ENCODE measurements at regions not wholly inside any gene's neighbourhood (a gene's known extent, or its start where the extent isn't known, plus 50 kb on each side); places are given as distances from the start of the nearest gene placed in this dataset.
"Not testable (repeated sequence)": the region's sequence is repeated elsewhere in the genome, so short reads cannot be mapped to it uniquely, and the experiment has no call there.

DNA sequence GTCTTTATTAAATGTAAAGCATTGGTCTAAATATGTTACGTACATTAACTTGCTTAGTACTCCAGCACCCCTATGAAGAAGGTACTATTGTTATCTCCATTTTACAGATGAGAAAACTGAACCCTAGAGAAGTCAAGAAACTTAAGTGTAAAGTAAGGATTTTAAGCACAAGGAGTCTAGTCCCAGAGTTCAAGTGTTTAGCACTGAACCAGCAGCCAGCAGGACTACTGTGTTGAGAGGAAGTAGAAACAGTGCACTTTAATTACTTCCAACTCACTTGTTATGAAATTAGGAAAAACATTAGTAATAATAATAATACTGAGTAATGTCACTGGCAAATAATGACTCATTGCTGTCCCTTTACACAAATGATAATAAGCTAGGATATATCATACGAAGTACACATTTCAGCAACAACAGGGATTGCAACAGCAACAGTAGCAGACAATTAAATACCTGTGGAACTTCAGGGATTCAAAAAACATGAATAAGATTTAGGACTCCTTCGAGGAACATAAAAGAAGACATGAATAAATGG is 548.1 kb upstream of the HS3ST1 start:
- no peak overlapping the region for H3K4me3 ChIP-seq (replicated peaks in 1 of 2; ENCODE audit: low read depth in 2 of 2, low read length in 2 of 2)
- DNase-seq (ENCODE audit: low read depth in 2 of 2), result peak in 1 of 2 donors; percentile 2
- TF ChIP-seq, protein P1, sequence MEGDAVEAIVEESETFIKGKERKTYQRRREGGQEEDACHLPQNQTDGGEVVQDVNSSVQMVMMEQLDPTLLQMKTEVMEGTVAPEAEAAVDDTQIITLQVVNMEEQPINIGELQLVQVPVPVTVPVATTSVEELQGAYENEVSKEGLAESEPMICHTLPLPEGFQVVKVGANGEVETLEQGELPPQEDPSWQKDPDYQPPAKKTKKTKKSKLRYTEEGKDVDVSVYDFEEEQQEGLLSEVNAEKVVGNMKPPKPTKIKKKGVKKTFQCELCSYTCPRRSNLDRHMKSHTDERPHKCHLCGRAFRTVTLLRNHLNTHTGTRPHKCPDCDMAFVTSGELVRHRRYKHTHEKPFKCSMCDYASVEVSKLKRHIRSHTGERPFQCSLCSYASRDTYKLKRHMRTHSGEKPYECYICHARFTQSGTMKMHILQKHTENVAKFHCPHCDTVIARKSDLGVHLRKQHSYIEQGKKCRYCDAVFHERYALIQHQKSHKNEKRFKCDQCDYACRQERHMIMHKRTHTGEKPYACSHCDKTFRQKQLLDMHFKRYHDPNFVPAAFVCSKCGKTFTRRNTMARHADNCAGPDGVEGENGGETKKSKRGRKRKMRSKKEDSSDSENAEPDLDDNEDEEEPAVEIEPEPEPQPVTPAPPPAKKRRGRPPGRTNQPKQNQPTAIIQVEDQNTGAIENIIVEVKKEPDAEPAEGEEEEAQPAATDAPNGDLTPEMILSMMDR (IDR thresholded peaks at IDR 0.05; ENCODE audit: low read depth, low read length), result no peak

DNA sequence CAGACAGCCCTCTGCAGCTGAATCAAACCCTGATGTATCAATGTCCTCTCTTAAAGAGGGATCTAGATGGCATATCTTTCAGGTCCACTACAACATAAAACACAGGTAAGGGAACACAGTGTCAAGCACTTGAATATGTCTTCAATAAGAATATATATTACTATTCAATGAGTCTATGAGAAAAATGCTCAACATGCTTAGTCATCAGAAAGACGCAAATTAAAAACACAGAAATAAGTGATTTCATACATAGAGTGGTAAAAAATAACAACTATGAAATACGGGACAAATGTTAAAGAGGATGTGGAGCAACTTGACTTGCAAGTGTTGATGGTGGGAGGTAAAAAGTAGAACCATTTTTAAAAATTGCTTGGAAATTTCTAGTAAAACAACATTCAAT is 544.6 kb upstream of the HS3ST1 start:
- H3K4me3 ChIP-seq (replicated peaks in 1 of 2; ENCODE audit: low read depth in 2 of 2, low read length in 2 of 2), result no peak overlapping the region
- DNase-seq (ENCODE audit: low read depth in 2 of 2), result no peak
- TF ChIP-seq, protein P1 (IDR thresholded peaks at IDR 0.05; ENCODE audit: low read depth, low read length), result no peak

DNA sequence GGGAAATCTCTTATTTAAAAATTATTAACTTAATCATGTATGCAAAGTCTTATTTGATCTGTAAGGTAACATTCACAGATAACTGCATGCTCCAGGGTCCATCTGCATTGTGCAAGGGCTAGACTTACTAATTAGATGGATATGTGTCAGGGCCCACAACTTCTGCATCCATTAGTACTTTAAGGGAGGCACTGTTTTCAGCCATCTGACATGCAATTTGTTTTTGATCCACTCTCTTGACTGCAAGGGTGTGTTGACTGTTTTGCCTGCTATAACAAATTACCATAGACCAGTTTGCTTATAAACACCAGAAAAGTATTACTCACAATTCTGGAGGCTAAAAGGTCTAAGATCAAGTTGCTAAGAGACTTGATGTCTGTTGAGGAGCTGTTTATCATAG is 542.1 kb upstream of the HS3ST1 start:
- no peak overlapping the region for H3K4me3 ChIP-seq (replicated peaks in 1 of 2; ENCODE audit: low read depth in 2 of 2, low read length in 2 of 2)
- TF ChIP-seq, protein P1 (IDR thresholded peaks at IDR 0.05; ENCODE audit: low read depth, low read length), result no peak
- no peak for DNase-seq (ENCODE audit: low read depth in 2 of 2)

DNA sequence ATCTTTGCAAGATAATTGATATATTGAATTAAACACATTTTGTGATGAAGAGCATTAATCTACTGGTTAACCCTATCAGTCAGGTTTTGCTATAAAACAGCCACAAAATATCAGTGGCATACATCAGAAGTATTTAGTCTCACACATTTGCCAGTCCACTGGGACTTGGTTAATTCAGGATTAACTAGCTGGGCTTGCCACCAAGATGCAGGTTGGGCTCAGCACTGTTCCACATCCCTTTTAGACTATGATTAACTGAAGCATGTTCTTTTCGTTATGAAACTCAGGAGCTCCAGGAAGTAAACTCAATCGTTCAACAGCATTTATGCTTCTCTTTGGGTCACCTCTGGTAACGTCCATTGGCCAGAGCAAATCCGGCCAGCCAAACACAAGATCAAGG is 538.1 kb upstream of the HS3ST1 start:
- no peak overlapping the region for H3K4me3 ChIP-seq (replicated peaks in 1 of 2; ENCODE audit: low read depth in 2 of 2, low read length in 2 of 2)
- TF ChIP-seq, protein P1 (IDR thresholded peaks at IDR 0.05; ENCODE audit: low read depth, low read length), result no peak
- no peak for DNase-seq (ENCODE audit: low read depth in 2 of 2)

DNA sequence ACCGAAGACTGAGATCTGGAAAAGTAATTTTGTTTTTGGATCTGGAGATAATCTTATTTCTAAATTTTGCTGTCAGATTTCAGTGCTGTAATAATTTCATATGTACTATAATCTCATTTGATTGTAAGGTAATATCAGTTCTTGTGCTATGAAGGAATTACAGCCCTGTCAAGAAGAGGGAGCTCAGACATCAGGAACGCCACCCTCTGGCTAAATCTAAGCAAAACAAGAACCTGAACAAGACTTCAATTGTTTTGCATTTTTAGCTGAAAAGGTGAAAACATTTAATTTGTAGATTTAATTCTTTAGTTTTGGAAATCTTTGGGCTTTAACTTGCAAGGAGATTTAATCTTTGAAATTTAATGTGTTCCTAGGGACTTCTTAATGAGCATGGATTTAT is 525.4 kb upstream of the HS3ST1 start:
- TF ChIP-seq, protein P1 (IDR thresholded peaks at IDR 0.05; ENCODE audit: low read depth, low read length), result peak; percentile 53
- DNase-seq (ENCODE audit: low read depth in 2 of 2), result peak; percentile 59 to 84
- no peak overlapping the region for H3K4me3 ChIP-seq (replicated peaks in 1 of 2; ENCODE audit: low read depth in 2 of 2, low read length in 2 of 2)

DNA sequence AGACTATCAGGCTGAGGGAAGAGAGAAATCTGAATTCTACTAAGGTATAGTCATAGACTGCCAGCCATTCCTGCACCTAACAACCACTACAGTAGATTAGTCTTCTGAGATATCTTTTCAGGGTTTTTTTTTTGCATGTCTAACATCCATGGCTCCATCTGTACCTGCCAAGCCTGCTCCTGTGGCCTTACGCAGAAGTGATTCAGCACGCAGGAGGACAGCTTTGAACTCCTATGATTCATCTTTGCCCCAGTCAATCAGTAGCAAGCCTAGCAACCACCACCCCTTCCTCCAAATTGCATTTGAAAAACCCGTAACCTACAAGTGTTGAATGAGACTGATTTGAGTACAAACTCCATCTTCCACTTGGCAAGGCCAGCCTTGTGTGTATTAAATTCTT is 520.7 kb upstream of the HS3ST1 start:
- DNase-seq (ENCODE audit: low read depth in 2 of 2), result no peak
- TF ChIP-seq, protein P1 (IDR thresholded peaks at IDR 0.05; ENCODE audit: low read depth, low read length), result no peak
- no peak overlapping the region for H3K4me3 ChIP-seq (replicated peaks in 1 of 2; ENCODE audit: low read depth in 2 of 2, low read length in 2 of 2)

DNA sequence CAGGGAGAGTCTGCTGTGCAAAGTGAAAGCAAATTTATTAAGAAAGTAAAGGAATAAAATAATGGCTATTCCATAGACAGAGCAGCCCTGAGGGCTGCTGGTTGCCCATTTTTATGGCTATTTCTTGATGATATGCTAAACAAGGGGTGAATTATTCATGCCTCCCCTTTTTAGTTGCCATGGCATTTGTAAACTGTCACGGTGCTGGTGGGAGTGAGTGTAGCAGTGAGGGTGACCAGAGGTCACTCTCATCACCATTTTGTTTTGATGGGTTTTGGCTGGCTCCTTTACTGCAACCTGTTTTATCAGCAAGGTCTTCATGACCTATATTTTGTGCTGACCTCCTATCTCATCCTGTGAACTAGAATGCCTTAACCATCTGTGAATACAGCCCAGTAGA is 518.9 kb upstream of the HS3ST1 start:
- DNase-seq (ENCODE audit: low read depth in 2 of 2); H3K4me3 ChIP-seq (replicated peaks in 1 of 2; ENCODE audit: low read depth in 2 of 2, low read length in 2 of 2): not testable (repeated sequence)

Data from cardiac fibroblast (primary cell).